Pons (tissue), 1 donor: ENCODE measurements at regions not wholly inside any gene's neighbourhood (a gene's known extent, or its start where the extent isn't known, plus 50 kb on each side); places are given as distances from the start of the nearest gene placed in this dataset.
"Not testable (repeated sequence)": the region's sequence is repeated elsewhere in the genome, so short reads cannot be mapped to it uniquely, and the experiment has no call there.

Source experiments
- DNase-seq: peaks from one replicate; pipeline ENCODE4 v3.0.0-alpha.2; 2016; ENCODE audit warnings: low spot score

DNA sequence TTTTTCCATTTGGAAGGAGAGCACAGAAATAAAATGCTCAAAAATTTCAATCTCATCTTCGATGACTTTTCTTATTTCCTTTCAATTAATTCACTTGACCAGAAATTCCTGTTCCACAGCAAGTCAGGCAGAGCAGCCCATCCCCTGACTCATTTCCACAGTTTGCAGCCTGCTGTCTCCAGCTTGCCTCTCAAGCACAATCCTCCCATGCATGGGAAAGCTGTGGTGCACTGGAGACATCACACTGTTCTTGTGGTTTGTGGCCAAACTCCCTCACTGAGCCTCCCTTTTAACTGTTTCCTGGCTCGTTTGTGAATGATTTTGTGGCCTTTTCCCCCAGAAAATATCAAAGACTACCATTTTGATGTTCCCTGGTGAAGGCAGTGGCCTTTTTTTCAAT, 114.0 kb upstream of the ENPEP start:
- no peak for DNase-seq

DNA sequence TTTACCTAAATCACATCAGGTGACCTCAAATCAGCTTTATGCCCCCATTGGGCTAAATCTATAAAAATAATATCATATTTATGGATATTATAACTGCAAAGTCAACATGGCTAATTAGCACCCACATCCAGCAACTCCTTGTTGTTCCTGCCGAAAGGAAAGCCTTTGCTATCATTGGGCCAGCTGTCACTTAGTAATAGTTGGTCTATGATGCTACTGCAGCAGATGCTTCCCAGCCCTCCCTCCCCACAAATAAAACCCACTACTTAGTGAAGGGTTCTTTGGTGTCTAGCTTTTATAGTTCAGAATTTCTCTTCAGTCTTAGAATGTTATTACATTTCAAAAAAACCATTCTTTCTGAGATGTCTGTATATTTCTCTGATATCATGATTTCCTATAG, 116.9 kb upstream of the ENPEP start:
- DNase-seq, result no peak

DNA sequence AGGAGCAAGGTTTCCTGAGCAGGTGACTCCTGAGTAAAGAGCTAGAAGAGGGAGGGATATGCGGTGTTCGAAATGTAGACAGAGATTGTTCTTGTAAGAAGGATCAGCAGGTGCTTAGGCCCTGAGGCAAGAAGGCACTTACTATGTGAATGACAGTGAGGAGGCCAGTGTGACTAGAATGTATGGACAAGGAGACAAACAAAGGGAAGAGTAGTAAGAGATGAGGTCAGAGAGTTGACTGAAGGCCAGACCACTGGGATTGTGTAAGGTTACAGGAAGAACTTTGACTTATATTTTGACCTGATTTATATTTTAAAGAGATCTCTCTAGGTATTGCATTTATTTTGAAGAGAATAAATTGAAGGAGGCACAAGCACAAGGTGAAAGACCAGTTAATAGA, 118.4 kb upstream of the ENPEP start:
- no peak for DNase-seq

DNA sequence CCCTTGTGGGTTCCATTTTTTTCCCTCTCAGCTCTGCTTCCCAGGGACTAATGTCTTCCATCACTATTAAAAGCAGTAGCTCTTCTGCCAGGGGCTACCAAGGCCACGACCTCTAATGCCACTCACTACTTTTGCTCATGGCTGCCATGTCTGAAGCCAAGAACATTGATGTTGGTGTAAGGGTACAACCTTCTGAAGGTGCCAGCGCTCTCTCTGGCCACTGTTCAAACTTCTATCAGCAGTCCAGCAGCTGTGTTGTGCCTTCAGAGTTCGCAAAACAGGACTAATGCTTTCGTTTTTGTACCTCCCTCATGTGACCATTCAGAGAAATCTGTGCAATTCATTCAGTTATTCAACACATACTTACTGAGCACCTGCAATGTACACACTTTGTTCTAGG, 121.5 kb upstream of the ENPEP start:
- no peak for DNase-seq

GRCh38 chr4:110352670-110353442, 123.1 kb upstream of the ENPEP start:
- no peak for DNase-seq

- DNase-seq, result no peak
Observed at GRCh38 chr4:110348711-110349383, 127.1 kb upstream of the ENPEP start.

DNA sequence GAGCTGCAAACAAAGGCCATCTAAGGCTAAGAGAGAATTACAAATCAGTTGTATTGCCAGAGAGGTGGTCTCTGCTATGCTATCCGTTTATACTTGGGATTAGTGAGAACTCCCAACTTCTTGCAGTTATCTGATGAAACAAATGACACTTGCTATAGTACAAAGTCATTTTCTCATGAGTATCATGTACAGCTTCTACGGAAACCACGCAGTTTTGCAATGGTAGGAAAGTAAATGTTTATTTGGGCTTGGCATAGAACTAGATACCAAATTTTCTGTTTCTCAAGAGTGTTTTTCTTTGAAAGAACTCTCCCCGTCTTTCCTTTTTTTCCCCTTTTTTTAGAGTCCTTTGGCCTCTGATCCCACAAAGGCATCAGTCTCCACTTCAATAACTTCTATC, 128.2 kb upstream of the ENPEP start:
- DNase-seq, result no peak

DNA sequence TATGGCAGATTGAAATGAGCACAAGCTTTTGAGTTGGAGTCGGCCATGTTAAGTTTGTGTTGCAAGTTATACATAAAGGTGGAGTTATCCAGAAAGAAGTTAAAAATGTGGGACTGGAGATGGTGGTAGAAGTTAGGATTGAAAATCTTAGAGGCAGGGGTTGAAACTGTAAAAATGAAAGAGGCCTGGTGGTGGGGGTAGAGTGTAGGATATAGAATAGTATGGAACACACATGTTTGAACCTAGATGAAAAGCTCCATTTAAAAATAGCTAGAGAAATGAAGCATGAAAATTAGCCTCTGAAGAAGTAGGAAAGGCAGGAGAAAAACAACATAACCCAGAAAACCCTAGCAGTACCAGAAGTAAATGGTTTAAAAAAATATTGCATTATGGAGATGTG, 131.8 kb upstream of the ENPEP start:
- no peak for DNase-seq

DNA sequence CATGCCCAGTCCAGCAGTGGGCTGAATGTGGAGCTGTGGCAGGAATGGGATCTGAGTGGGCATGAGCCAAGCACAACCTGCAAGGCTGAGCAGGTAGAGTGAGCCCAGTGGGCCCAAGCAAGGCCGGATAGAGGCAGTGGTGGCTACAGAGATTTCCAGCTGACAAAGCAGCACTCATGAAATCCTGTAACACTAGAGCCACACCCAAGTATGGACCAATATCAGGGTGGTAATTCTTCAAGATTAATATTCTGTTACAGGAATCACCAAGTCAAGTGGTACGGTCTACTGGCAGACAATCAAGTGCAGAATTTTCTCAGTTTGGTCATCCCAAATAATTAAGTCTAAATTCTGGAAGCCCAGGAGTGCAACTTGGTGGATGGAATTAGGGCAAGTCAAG, 132.4 kb upstream of the ENPEP start:
- DNase-seq, result no peak

- DNase-seq, result not testable (repeated sequence)
Observed at GRCh38 chr4:110341118-110341517, 134.8 kb upstream of the ENPEP start.

DNA sequence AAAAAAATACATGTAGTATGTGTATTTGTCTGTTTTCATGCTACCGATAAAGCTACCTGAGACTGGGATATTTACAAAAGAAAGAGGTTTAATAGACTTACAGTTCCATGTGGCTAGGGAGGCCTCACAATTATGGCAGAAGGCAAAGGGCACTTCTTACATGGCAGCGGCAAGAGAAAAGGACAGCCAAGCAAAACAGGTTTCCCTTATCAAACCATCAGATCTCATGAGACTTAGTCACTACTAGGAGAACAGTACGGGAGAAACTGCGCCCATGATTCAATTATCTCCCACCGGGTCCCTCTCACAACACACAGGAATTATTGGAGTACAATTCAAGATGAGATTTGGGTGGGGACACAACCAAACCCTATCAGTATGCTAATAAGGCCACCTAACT, 137.0 kb upstream of the ELOVL6 start:
- DNase-seq, result no peak

- DNase-seq, result no peak
Observed at GRCh38 chr4:110332483-110332882, 134.1 kb upstream of the ELOVL6 start.

DNA sequence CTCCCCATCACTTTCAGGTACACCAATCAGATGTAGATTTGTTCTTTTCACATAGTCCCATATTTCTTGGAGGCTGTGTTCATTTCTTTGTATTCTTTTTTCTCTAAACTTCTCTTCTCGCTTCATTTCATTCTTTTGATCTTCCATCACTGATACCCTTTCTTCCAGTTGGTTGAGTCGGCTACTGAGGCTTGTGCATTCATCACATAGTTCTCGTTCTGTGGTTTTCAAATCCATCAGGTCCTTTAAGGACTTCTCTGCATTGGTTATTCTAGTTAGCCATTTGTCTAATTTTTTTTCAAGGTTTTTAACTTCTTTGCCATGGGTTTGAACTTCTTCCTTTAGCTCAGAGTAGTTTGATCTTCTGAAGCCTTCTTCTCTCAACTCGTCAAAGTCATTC, 128.0 kb upstream of the ELOVL6 start:
- not testable (repeated sequence) for DNase-seq

GRCh38 chr4:110310795-110311194, 112.4 kb upstream of the ELOVL6 start:
- DNase-seq, result peak; percentile 17

DNA sequence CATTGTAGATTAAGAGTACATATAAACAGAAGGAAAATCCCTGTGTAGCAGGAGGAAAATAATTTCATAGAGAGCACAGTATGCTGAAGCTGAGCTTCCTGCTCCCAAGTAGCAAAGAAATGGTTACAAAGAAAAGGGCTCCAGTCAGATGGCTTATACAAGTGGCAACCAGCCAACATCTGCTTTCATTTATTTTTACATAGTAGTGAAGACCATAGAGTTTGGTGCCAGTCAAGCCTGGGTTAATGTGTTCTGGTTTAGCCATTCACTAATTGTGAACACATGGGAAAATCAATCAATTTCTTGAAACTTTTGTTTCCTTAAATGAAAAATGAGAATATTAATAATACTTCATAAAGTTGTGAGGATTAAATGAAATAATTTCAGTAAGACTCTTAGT, 111.3 kb upstream of the ELOVL6 start:
- no peak for DNase-seq

GRCh38 chr4:110306303-110306702, 107.9 kb upstream of the ELOVL6 start:
- DNase-seq, result peak; percentile 10

- DNase-seq, result no peak
Observed at GRCh38 chr4:110305455-110305854, 107.0 kb upstream of the ELOVL6 start.

DNA sequence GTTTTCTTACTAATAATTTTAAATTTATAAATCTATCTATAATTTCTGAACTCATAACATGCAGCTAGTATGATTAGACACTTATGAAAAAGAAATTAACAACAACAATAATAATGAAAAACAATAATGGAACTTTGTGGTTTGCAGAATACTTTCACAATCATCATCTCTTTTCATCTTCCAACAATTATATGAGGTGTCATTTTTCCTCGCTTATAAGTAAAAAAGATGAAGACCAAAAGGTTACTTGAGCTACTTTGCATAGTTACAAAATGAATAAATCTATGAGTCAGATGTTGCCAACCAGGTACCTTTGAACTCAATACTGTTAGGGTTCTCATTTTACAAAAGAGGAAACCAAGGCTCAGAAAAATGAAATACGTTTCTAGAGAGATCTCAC, 98.5 kb upstream of the ELOVL6 start:
- DNase-seq, result no peak

- no peak for DNase-seq
Observed at GRCh38 chr4:110294165-110294564, 95.8 kb upstream of the ELOVL6 start.

- DNase-seq, result peak; percentile 6
Observed at GRCh38 chr4:110292994-110293744, 94.8 kb upstream of the ELOVL6 start.

- DNase-seq, result no peak
Observed at GRCh38 chr4:110290511-110290910, 92.1 kb upstream of the ELOVL6 start.

DNA sequence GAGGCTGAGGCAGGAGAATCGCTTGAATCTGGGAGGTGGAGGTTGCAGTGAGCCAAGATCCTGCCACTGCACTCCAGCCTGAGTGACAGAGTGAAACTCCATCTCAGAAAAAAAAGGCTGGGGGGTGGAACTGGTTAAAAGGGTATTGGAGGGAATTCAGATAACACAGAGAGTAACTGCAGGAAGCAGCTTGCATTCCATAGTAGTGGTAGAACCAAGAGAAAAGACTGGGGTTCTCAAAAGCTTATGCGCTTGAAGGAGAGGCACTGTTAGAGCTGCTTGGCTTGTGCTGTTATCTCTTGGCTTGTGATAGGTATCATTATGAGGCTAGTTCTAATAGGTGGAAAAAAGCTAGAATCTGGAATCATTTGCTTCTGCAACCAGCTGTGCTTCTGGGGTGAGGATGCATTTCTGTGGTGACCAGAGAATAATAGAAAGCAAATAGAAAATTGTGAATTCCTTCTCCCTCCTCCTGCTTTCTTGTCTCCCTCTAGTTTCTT, 91.2 kb upstream of the ELOVL6 start:
- DNase-seq, result no peak

GRCh38 chr4:110287130-110287529, 88.7 kb upstream of the ELOVL6 start:
- no peak for DNase-seq
